Right ventricle myocardium inferior (tissue), 1 donor: ENCODE measurements at regions not wholly inside any gene's neighbourhood (a gene's known extent, or its start where the extent isn't known, plus 50 kb on each side); places are given as distances from the start of the nearest gene placed in this dataset.

Experiments
- ATAC-seq: fragments of 200-7000 bp; cut with Tn5 transposase; one replicate; pipeline ENCODE4 v1.9.1; 2020; ENCODE audit warnings: mild to moderate bottlenecking, moderate library complexity
- DNase-seq: peaks from one replicate; pipeline ENCODE4 v3.0.0; 2021; ENCODE audit errors: missing footprints
- intact Hi-C: fragments of 100-400 bp; cut with DNase I; formaldehyde crosslinking; loops from one replicate; pipeline ENCODE4 v1.11.0; 2022
- donor health status: DM: no; HTN: yes; CAD: no; lungs with severe emphysema.

- ATAC-seq (no peak), DNase-seq (no peak)
- intact Hi-C loops, result no loop called here
These were observed 226.4 kb upstream of the SOX4 start for GRCh38 chr6:21367148-21367547.

DNA sequence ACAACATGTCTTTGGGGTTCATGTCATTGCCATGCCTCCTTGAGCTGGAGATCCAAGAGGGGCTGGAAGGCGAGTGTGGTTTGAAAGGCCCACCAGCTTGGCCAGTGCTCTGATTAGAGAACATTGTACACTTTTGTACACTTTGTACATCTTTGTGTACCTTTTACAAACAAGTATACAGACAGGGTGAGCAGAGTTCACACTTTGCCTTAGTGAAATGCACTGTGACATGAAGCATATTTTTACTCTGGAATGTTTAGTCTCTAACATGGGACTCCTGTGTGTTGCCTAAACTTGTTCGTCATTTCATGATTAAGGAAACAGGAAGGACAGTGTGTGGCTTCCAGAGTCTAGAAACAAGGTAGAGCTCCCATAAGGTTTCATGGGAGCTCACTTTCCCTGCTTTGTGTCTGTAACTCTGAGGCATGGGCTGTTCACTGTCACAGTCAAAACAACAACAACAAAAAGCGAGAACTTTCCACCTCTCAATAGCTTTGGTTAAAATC, 225.8 kb upstream of the SOX4 start:
- intact Hi-C loops, result no loop called here
- no peak for ATAC-seq
- DNase-seq, result no peak

- no peak for DNase-seq
- intact Hi-C loops, result no loop called here
- ATAC-seq, result no peak
These were observed 222.5 kb upstream of the SOX4 start for GRCh38 chr6:21371061-21371460.

- ATAC-seq (peak; percentile 37), DNase-seq (no peak)
- intact Hi-C loops, result no loop called here
These were observed 221.8 kb upstream of the SOX4 start for GRCh38 chr6:21371676-21372171.

DNA sequence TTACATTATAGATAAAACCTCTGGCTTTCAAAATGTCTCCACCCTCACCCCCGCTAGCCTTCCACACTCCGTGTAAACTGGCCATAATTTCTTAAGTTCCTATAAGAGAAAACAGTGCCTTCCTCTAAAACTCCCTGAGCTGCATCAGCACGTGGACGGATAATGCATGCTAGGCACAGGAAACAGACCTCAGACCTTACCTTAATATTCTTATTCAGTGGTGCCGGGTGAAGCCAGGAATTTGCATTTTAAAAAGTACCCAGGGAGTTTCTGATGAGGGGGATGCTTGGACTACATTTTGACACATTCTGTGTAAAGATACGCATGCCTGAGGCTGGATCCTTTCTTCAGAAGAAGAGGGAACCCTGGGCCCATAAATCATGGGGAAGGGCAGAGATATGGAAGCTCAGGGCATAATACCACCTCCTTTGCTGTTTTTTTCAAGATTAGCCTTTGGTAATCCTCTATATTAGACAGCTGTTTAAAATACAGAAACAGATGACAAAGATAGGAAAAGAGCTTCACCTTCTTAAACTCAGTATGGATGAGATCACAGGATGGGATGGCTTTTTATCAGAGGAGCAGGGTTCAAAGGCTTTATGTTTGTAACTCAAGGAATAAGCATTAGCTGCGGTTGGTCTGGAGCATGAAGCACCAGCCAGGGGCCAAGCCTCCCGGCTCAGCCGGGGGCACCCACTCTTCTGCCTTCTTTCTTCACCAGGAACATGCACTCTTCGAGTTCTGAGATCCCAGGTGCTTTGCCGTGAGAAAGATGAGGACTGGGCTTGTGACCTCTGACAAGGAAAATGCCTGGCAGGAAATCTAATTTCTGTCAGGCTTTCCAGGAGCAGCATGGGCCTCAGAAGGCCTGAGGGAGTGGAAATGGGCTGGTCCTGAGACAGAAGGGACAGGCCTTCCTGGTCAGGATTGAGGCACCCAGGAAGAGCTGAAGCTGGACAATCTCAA, 218.1 kb upstream of the SOX4 start:
- no peak for DNase-seq
- intact Hi-C loops, result no loop called here
- no peak for ATAC-seq

- intact Hi-C loops, result no loop called here
- ATAC-seq (no peak), DNase-seq (no peak)
These were observed 216.2 kb upstream of the SOX4 start for GRCh38 chr6:21377356-21377755.

DNA sequence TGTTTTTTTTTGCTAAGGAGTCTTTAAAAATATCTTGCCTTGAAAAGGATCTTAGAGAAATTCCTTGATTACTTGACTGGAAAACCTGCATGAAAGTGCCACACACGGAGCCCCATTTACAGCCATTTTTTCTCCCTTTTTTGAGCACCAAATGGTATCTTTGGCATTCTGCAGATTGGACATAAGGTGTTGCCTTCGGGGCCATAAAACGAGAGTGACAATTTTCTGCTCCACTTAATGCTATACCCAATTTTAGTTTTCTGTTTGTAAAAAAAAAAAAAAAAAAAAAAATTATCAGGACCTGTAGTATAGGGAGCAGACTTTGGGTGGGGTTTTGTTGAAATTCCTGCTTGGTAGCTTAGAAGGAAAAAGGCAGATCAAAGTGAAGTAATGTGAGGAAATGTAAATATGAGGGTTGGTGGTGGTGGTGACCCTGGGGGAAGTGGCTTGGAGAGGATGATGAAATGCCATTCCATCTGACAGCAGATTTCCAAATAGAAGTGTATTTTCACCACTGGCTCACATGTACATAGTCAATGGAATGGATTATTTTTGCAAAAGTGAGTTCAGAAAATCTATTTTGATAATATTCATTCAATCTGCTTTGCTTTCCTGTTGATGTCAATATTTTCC, 212.1 kb upstream of the SOX4 start:
- intact Hi-C loops, result no loop called here
- ATAC-seq, result no peak
- DNase-seq, result no peak

GRCh38 chr6:21382821-21383449, 210.6 kb upstream of the SOX4 start:
- DNase-seq (no peak), ATAC-seq (no peak)
- intact Hi-C loops, result no loop called here

GRCh38 chr6:21383450-21384085, 210.0 kb upstream of the SOX4 start:
- intact Hi-C loops, result no loop called here
- no peak for DNase-seq
- ATAC-seq, result no peak

DNA sequence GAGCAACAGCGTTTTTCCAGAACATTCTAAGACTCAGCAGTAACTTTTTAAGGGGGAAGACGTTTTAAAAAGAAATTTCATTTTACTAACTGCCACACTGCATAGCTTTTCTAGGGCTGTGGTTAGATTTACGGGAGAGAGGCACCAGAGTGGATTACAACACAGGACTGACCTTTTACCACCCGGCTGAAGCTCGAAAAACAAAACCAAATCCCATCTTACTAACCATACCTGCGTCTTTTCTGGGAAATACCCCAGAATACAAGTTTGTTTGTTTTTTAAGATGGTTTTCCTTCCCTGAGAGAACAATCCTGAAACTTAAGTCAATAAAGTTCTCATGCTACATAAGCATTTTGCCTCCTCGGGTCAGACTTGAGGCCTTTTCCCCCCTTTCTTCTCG, 209.3 kb upstream of the SOX4 start:
- intact Hi-C loops, result no loop called here
- ATAC-seq, result no peak
- no peak for DNase-seq

DNA sequence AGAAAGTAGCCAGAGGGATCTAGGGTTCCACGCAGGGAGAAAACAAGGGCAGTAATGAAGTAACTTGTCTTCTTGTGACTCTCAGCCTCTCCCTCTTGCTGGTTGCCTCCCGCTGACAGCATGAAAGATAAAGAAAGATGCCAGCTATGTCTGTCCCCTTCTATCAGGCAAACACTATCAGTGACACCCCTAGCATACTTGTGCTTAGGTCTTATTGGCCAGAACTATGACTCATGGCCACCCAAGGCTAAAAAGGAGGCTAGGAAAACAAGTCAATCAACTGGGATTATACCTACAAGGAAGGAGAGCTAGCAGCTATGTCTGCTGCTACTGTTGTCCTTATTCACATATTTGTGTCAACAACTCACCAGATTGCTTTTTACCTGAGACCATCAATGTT, 206.8 kb upstream of the SOX4 start:
- no peak for ATAC-seq
- DNase-seq, result no peak
- intact Hi-C loops, result no loop called here

- no peak for DNase-seq
- peak; percentile 37 for ATAC-seq
- intact Hi-C loops, result no loop called here
These were observed 202.9 kb upstream of the SOX4 start for GRCh38 chr6:21390532-21391213.

GRCh38 chr6:21392177-21392576, 201.4 kb upstream of the SOX4 start:
- intact Hi-C loops, result no loop called here
- ATAC-seq (no peak), DNase-seq (no peak)

DNA sequence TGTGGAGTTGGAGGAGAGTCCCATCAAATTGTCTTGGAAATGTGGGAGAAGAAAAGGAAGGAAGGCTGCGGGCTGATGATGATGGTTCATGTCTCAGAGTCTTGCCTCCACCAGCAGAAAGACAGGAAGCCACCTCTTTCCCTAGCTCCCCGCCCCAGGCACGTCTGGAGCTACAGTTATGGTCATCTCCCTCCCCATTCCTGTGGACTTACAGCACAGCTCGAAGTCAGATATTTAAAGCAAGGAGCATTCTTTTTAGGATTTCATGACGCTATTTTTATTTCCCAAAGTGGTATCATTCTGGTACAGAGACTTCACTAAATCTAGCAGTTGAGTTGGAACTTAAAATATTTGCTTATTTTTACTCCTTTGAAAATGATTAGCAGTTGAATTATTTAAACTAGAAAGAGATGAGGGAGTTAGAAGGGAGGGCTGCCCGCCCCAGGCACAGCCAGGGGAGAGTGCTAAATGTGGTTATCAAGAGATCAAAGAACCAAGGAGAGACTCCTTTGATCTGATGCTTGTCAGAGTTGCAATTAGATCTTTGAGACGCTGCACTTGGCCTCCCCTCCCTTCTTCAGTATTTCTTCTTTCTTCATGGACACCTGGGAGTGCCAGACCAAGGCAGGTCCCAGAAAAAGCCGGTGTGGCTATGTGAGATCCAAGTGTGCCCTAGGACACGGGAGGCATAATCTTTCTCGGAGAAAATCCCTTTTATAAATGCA, 199.9 kb upstream of the SOX4 start:
- ATAC-seq, result no peak
- no peak for DNase-seq
- intact Hi-C loops, result no loop called here

DNA sequence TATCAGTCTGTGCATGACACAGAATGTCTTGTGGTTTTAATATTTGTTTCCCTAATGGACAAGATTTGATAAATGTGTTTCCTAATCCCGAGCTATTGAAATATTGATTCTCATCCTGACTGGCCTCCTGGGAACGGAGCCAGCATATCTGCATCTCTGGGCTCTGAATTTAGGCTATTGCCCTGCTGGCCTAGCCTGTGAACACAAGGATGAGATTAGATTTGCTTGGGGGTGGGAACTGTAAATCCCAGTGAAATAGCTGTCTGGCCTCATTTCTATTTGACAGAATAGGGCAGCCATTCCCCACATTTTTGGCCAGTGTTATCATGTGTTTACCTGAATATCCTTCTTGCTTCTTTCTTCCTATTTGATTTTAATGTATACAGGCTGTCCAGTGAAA, 198.4 kb upstream of the SOX4 start:
- ATAC-seq (no peak), DNase-seq (no peak)
- intact Hi-C loops, result no loop called here

GRCh38 chr6:21396313-21396712, 197.2 kb upstream of the SOX4 start:
- ATAC-seq (no peak), DNase-seq (no peak)
- intact Hi-C loops, result no loop called here

- ATAC-seq, result no peak
- DNase-seq, result no peak
- intact Hi-C loops, result no loop called here
These were observed 194.7 kb upstream of the SOX4 start for GRCh38 chr6:21398741-21399325.

GRCh38 chr6:21402368-21402767, 191.2 kb upstream of the SOX4 start:
- DNase-seq (no peak), ATAC-seq (no peak)
- intact Hi-C loops, result no loop called here
